ENCODE measurements at regions not wholly inside any gene's neighbourhood (a gene's known extent, or its start where the extent isn't known, plus 50 kb on each side); places are given as distances from the start of the nearest gene placed in this dataset.
"Not testable (repeated sequence)": the region's sequence is repeated elsewhere in the genome, so short reads cannot be mapped to it uniquely, and the experiment has no call there.

DNA sequence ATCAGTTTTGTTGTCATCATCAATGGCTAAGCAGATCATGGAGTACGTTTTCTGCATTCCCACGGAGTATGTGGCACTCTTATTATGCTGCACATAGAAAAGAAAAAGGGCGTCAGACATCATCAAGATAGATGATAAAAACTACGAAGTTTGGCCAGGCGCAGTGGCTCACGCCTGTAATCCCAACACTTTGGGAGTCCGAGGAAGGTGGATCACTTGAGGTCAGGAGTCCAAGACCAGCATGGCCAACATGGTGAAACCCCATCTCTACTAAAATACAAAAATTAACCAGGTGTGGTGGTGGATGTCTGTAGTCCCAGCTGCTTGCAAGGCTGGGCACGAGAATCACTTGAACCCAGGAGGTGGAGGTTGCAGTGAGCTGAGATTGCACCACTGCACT is 312.8 kb downstream of the GOLGA6L6 start:
- DNase-seq = not testable (repeated sequence)

DNA sequence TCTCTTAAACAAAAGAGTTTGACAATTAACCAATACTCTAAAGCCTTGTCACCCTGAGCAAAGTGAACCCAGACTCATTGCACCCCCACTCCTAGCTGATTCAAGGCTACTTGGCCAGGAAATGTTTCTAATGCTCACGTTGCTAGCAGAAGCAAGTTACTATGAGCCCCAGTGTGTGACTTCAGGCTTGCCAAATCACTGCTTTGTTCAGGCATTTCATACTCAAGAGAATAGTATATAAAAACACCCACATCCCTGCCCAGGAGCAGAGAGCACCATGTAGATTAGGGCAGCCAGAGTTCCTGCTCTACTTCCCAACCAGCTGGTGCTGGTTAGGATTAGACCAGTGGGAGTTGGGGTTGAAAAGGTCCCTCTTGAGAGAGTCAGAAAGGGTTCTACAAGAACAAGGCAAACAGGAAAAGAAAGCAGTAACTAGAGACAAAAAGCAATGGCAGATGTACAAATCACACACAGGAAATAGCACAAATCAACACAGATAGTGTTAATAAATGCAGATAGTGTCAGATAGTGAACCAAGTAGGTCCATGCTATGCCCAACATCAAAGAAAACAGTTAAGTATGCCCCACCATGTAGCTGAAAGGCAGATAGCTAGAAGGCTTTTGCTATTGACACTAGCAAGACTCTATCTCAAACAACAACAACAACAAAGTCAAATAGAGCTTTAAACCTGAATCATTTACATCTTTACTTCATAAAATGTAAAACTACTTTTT is 314.3 kb downstream of the GOLGA6L6 start:
- DNase-seq = not testable (repeated sequence)

- DNase-seq = not testable (repeated sequence)
Measured at GRCh38 chr15:20226531-20226930, 315.1 kb downstream of the GOLGA6L6 start.

- DNase-seq = not testable (repeated sequence)
Measured at GRCh38 chr15:20221063-20221462, 320.5 kb downstream of the GOLGA6L6 start.

- DNase-seq = not testable (repeated sequence)
Measured at GRCh38 chr15:20219171-20219570, 322.4 kb downstream of the GOLGA6L6 start.

DNA sequence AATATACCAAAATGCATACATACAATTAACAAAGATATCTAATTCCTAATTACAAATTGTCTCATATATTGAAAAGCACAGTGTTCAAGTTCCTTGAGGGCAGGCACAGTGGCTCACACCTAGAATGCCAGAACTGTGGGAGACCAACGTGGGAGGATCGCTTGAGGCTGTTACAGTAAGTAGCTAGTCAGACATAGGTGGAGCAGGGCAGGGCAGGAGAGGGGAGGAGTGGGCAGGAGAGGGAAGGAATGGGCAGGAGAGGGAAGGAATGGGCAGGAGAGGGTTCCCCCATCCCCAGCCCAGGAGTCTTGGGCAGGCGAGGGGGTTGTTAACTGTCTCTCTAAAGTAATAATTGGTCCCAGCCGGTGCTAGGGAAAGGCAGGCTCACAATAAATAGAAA is 325.9 kb downstream of the GOLGA6L6 start:
- DNase-seq = not testable (repeated sequence)

DNA sequence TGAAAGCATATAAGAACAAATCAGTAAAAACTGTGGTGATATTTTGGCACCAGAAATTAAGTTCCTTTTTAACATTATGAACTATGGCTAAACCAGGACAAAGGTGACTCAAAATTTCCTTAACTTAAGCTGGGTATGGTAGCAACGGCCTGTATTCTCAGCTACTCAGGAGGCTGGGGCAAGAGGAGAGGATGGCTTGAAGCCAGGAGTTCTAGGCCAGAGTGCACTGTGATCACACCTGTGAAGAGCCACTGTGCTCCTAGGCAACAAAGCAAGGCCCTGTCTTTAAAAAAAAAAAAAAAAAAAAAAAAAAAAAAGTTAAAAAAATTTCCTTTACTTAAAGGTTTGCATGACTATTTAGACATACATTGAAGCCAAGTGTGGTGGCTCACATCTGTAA is 327.5 kb downstream of the GOLGA6L6 start:
- not testable (repeated sequence) for DNase-seq

DNA sequence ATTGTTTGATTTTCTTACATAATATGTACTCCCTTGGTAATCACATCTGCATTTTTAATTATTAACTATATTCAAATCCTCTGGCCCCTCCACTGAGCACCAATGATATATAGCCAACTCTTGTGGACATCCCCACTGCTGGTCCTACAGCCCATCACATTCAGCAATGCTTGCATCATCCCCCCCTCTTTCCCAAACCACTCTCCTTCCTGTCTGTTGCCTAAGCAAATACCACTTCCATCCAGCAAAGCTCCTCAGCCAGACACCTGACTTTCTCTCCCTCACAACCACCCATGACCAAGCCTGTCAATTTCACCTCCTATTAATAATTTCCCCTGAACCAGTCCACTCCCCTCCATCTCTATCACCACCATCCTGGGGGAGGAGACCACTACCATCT is 330.1 kb downstream of the GOLGA6L6 start:
- DNase-seq = not testable (repeated sequence)

DNA sequence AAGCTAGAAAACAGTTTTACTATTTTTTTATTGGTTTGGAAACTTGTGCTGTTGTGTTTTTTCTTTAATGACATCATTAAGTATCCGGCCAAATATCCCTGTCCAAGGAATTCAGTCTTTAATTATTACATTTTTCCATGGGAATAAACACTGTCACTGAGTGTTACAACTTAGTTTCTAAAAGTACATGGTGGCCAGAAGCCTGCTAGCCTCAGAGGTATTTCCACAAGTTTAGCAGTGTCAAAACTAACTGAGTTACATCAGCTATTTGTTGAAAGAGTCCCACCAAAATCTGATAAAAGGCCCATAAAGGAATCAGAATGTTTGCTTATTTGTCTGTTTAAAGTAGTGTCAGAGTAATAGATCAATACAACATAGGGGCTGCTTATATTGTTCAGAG is 331.6 kb downstream of the GOLGA6L6 start:
- not testable (repeated sequence) for DNase-seq

DNA sequence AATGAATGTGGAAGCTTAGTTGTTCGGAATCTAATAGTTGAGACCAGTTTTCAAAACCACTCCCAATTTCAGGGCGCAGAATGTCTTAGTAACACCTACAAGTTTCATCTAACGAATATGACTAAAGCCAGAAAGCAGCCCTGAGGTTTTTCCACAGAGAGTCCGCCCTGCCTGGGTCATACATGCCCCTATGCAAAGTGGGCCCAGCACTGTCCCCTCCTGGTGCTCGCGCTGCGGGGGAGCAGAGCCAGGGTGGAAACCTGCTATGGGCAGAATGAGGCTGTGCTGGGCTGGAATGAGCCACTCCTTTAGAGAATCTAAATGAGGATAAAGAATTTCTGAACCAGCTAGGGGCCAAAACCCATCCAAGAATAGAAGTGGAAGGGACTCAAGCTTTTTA is 334.0 kb downstream of the GOLGA6L6 start:
- not testable (repeated sequence) for DNase-seq

DNA sequence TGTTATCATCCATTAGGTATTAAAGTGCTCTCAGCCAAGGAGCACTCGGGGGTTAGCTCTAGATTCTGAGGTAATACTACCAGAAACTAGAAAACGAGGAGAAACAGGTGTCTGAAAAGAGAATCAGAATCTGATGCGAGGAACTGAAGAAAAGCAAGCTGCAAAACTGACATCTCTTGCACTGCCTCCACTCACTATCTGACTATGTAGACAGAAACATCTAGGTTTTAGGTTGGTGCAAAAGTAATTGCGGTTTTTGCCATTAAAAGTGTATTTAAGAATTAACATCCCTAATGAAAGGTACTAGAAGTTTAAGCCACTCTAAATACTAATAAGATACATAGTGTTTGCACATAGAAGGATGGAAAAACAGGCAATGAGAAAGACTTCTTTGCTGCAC is 334.4 kb downstream of the GOLGA6L6 start:
- not testable (repeated sequence) for DNase-seq

DNA sequence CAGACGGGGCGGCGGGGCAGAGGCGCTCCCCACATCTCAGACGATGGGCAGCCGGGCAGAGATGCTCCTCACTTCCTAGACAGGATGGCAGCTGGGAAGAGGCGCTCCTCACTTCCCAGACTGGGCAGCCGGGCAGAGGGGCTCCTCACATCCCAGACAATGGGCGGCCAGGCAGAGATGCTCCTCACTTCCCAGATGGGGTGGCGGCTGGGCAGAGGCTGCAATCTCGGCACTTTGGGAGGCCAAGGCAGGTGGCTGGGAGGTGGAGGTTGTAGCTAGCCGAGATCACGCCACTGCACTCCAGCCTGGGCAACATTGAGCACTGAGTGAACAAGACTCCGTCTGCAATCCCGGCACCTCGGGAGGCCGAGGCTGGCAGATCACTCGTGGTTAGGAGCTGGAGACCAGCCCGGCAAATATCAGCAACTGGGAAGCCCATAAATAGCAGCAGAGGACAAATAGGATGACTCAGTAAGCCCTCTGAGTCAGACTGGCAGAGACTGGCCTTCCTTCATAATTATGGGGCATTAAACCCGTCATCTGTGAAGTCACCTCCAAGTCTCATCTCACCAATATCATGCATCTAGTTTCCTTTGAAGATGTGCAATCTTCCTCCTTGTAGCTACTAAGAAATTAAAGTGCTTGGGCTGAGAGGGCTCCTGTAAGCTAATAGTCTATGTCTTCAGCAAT is 337.3 kb downstream of the GOLGA6L6 start:
- DNase-seq = not testable (repeated sequence)

DNA sequence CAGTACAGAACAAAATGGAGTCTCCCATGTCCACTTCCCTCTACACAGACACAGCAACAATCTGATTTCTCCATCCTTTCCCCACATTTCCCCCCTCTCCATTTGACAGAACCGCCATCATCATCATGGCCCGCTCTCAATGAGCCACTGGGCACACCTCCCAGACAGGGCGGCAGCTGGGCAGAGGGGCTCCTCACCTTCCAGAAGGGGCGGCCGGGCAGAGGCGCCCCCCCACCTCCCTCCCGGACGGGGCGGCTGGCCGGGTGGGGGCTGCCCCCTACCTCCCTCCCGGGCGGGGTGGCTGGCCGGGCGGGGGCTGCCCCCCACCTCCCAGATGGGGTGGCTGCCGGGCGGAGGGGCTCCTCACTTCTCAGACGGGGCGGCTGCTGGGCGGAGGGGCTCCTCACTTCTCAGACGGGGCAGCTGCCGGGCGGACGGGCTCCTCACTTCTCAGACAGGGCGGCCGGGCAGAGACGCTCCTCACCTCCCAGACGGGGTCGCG is 337.9 kb downstream of the GOLGA6L6 start:
- not testable (repeated sequence) for DNase-seq

- not testable (repeated sequence) for DNase-seq
Measured at GRCh38 chr15:20194591-20195198, 346.9 kb downstream of the GOLGA6L6 start.

GRCh38 chr15:20192982-20193929 is 348.3 kb downstream of the GOLGA6L6 start:
- peak; percentile 34 for DNase-seq

- not testable (repeated sequence) for DNase-seq
Measured at GRCh38 chr15:20191508-20192125, 350.0 kb downstream of the GOLGA6L6 start.

DNA sequence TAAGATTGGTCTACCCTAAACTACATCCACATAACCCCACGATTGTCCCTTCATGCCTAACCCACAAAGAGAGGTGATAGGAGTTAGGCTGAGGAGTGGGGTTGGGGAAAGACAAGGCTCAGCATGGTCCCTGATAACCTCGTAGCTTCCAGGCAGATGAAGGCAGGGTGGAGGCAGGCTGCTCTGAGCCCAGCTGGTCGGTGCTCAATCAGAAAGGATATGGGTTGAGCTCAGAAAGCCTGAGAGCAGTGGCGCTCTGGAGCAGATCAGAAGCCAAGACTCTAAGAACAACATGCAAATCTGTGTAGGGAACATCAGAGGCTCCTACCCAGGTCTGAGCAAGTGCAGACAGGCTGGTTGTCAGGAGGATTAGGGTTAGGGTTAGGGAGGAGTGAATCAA is 353.0 kb downstream of the GOLGA6L6 start:
- DNase-seq = not testable (repeated sequence)

DNA sequence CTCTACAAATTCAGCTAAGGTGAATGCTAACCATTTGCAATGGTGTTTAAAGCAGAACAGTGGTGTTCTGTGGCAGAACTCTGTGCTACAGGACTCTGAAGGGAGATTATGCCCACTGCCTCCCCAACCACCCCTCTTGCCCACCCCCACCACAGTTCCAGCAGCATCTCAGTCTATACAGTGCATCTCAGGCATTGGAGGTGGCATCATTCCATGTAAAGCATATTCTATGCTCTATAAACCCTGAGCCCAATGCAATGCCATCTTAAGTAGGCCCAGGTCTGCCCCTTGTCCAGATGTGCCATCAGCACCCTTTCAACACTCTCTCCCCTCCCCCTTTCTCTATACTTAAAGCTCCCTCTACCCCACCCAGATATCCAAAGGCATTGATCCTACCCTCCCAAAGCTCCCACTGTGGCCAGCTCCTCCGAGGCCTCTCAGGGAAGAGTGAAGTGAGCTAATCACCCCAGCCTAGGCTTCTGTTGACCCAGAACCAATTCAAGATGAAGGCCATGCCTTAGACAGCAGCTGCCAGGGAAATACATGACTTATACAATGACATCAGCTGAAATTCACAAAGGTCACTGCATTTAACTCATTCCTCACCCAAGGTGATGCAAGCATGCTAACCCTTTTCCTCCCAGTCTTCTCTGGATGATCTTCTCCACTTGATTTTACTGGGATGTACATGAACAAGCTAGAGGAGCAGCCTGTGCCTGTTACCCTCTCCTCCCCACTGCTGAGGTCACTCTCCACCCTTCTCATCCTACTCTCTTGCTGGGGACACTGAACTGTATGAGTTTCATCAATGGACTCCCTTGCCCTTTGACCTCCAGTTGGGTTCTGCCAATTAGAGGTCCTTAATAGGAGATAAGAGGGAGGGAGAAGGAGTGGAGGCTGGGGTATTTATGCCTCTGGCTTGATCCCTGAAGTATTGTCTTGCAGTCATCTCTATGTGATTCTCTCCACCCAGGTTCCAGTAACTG is 353.9 kb downstream of the GOLGA6L6 start:
- not testable (repeated sequence) for DNase-seq

DNA sequence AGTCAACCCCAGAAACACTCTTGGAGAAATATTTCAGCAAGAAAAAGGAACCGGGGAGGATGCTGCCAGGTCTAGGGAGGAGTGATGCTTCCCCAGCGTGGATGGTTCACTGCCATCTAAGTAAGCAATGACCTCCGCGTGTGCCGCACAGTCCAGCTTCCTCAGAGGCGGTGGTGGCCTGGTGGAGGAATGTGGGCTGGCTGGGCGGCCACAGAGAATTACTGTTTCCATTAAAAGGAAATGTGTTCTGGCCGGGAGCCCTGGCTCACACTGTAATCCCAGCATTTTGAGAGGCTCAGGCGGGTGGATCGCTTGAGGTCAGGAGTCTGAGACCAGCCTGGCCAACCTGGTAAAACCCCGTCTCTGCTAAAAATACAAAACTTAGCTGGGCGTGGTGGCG is 356.7 kb downstream of the GOLGA6L6 start:
- not testable (repeated sequence) for DNase-seq

DNA sequence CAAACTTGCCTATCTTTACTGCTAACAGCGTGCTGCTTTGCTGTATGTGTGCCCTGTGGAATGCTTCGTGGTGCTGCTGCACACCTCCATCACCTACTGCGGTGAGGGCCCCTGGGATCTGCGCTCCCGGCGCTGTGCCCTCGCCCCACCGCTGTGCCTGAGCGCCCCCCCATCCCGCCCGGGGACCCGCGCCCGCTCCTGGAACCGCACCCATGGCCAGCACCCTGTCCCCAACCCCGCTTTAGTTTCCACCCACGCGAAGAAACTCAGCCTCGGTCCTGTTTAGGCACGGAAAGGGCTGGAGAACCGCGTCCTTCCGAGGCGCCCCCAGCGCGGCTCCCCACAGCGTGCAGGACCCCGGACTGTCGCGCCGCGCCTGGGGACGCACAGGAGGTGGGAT is 373.4 kb downstream of the GOLGA6L6 start:
- DNase-seq = not testable (repeated sequence)

GRCh38 chr15:20153528-20153927 is 388.1 kb downstream of the GOLGA6L6 start:
- not testable (repeated sequence) for DNase-seq

Measured in activated CD4-positive, alpha-beta T cell treated with anti-CD3 and anti-CD28 coated beads for 1 hour (primary cell).